ENCODE measurements at regions not wholly inside any gene's neighbourhood (a gene's known extent, or its start where the extent isn't known, plus 50 kb on each side); places are given as distances from the start of the nearest gene placed in this dataset.

DNA sequence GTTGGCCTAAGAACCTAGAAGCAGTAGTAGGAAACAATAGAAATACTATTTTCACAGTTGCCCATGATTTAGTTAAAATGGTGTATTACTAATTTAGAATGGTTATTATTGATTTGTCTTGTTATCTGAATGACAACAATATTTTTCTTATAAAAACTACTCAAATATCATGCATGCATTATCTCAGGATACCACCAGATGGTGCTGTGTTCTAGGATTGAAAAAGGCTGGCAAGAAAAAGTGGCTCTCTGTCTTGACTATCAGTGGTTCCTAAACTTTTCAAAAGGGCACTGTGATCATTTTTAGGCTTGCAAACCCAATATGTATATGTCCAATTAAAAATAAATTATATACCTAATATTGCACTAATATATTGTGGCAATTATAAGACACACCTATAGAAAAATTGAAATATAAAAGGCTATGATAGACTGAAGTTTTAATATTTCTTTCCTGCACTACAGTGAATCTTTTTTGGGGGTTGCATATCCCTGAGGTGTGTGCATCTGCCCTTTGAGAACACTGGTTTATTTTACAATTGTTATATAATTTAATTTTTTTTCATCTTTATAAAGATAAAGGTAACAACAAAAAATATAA lies 131.7 kb upstream of the MLIP start:
- BruUV-seq (replicated peaks): no TSS peak
- no peaks in the 10 kb centered on the region for H3K9me3 ChIP-seq (ENCODE audit: low read length)
- no peaks in the 10 kb centered on the region for H3K79me2 ChIP-seq (ENCODE audit: insufficient read depth, low read depth, low read length)
- intact Hi-C loops (cut with micrococcal nuclease; ENCODE audit: unreplicated experiment): loop anchor here (10.0 kb wide), 1 partner anchor 1095 kb away; no protein-coding TSS in a partner anchor
- no peaks in the 10 kb centered on the region for H3K9me2 ChIP-seq (ENCODE audit: insufficient read depth, low read length)
- POLR2A ChIA-PET: no interaction called here
- H2AFZ ChIP-seq (ENCODE audit: low read length): no peak overlapping the region
- H3K4me1 ChIP-seq (ENCODE audit: insufficient read depth, low read length, poor library complexity, severe bottlenecking): no peaks in the 10 kb centered on the region
- CTCF ChIA-PET (ENCODE audit: unreplicated experiment): no interaction called here
- no peaks in the 10 kb centered on the region for H3K36me3 ChIP-seq (ENCODE audit: insufficient read depth, low read length)
- H3K27ac ChIP-seq (ENCODE audit: low read depth, low read length, poor library complexity, severe bottlenecking): no peak overlapping the region
- no peaks in the 10 kb centered on the region for H4K20me1 ChIP-seq (ENCODE audit: insufficient read depth, low read length)
- DNase-seq (ENCODE audit: low spot score): peak; percentile 42
- H3K4me3 ChIP-seq (ENCODE audit: low read depth, low read length, poor library complexity, severe bottlenecking): no peak overlapping the region
- H3K4me2 ChIP-seq (ENCODE audit: low read length): no peak overlapping the region
- no peak for TF ChIP-seq EZH2phosphoT487 (IDR thresholded peaks at IDR 0.05; ENCODE audit: borderline replicate concordance, low read depth, low read length)
- TF ChIP-seq, protein P1, sequence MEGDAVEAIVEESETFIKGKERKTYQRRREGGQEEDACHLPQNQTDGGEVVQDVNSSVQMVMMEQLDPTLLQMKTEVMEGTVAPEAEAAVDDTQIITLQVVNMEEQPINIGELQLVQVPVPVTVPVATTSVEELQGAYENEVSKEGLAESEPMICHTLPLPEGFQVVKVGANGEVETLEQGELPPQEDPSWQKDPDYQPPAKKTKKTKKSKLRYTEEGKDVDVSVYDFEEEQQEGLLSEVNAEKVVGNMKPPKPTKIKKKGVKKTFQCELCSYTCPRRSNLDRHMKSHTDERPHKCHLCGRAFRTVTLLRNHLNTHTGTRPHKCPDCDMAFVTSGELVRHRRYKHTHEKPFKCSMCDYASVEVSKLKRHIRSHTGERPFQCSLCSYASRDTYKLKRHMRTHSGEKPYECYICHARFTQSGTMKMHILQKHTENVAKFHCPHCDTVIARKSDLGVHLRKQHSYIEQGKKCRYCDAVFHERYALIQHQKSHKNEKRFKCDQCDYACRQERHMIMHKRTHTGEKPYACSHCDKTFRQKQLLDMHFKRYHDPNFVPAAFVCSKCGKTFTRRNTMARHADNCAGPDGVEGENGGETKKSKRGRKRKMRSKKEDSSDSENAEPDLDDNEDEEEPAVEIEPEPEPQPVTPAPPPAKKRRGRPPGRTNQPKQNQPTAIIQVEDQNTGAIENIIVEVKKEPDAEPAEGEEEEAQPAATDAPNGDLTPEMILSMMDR (conservative IDR thresholded peaks at IDR 0.05; ENCODE audit: low read length): peak; percentile 94

DNA sequence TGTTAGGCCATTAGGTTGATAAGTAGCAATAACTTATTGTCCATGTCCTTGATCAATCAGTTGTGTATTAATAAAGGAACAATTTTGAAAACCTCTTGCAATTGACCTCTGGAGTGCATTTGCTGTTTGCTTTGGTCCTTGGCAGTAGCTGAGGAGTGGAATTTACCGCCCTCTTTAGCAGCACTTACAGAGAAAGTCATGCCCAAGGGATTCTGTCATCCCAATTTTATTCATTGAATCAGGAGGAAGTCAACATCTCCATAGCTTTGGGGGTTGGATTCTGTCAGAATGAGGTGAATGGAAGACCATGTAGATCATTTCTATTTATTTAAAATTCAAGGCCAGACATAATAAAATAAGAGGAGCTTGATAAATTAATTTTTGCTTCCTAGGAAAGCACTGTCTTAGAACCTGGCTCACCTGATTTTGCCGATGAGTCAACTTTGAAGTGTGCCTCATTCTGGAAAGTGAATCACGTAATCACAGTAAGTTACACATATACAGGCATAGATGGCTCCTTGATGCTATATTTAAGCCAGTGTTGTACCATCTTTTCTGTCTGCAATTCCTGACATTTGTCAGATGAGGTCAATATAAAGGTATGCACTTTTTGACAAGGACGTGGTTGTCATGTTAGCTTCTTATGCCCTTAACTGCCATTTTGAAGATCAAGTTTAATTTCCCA lies 128.7 kb upstream of the MLIP start:
- no TSS peak for BruUV-seq (replicated peaks)
- CTCF ChIA-PET (ENCODE audit: unreplicated experiment): no interaction called here

More for the DNA sequence above, 128.7 kb upstream of the MLIP start:
- Histone ChIP-seq H4K20me1 (ENCODE audit: insufficient read depth, low read length) (no peaks in the 10 kb centered on the region), H3K4me1 (ENCODE audit: insufficient read depth, low read length, poor library complexity, severe bottlenecking) (no peaks in the 10 kb centered on the region), H3K4me2 (ENCODE audit: low read length) (no peak overlapping the region), H3K9me3 (ENCODE audit: low read length) (no peaks in the 10 kb centered on the region), H3K27ac (ENCODE audit: low read depth, low read length, poor library complexity, severe bottlenecking) (no peak overlapping the region), H3K79me2 (ENCODE audit: insufficient read depth, low read depth, low read length) (no peaks in the 10 kb centered on the region), H2AFZ (ENCODE audit: low read length) (no peak overlapping the region), H3K4me3 (ENCODE audit: low read depth, low read length, poor library complexity, severe bottlenecking) (no peak overlapping the region), H3K9me2 (ENCODE audit: insufficient read depth, low read length) (no peaks in the 10 kb centered on the region), H3K36me3 (ENCODE audit: insufficient read depth, low read length) (no peaks in the 10 kb centered on the region)
- intact Hi-C loops (cut with micrococcal nuclease; ENCODE audit: unreplicated experiment): loop anchor here (10.0 kb wide), 1 partner anchor 1092 kb away; no protein-coding TSS in a partner anchor
- POLR2A ChIA-PET: interaction anchor here (0.5 kb wide), 1 partner anchor 1426 kb away, joined by 3 read pairs; no protein-coding TSS in a partner anchor
- TF ChIP-seq, protein P1 (conservative IDR thresholded peaks at IDR 0.05; ENCODE audit: low read length): no peak
- no peak for TF ChIP-seq EZH2phosphoT487 (IDR thresholded peaks at IDR 0.05; ENCODE audit: borderline replicate concordance, low read depth, low read length)
- no peak for DNase-seq (ENCODE audit: low spot score)
